H1 (cell line): ENCODE measurements at regions not wholly inside any gene's neighbourhood (a gene's known extent, or its start where the extent isn't known, plus 50 kb on each side); places are given as distances from the start of the nearest gene placed in this dataset.

Experiments used
- CTCF ChIA-PET: fragments of 300-600 bp; sonication (Branson Sonifier 250); formaldehyde crosslinking; loops from one replicate; lab custom pipeline; 2021; ENCODE audit not compliant: partially characterized antibody; lab: Charles Lee
- POLR2A ChIA-PET: fragments of 300-600 bp; sonication (Branson Sonifier 250); formaldehyde crosslinking; loops from one replicate; lab custom pipeline; 2021; ENCODE audit warnings: inconsistent platforms; ENCODE audit not compliant: partially characterized antibody; lab: Charles Lee
- DNase-seq, 2 experiments: peaks; one replicate each; pipeline versions ENCODE4 v3.0.0 to v3.0.0-alpha.2; 2010 to 2022; ENCODE audit warnings: low spot score in 2 of 2, low read depth in 1 of 2, mixed read lengths in 1 of 2
- FAIRE-seq: peaks from 2 replicates; lab custom pipeline; 2011; peaks lifted over from hg19 to GRCh38; lab: Jason Lieb, UNC
- H2AFZ ChIP-seq: 2 replicates; pipeline ENCODE4 v1.8.1; 2012; ENCODE audit warnings: low read length, inconsistent platforms
- H2AK5ac ChIP-seq: 2 replicates; pipeline ENCODE4 v1.6.1; 2013; ENCODE audit warnings: low read depth, low read length
- H2BK120ac ChIP-seq: replicated peaks from 2 replicates; pipeline ENCODE3; 2013; ENCODE audit warnings: low read depth, low read length, inconsistent platforms
- H2BK12ac ChIP-seq: 2 replicates; pipeline ENCODE4 v1.6.1; 2013; ENCODE audit warnings: low read depth, low read length
- H2BK15ac ChIP-seq: 2 replicates; pipeline ENCODE4 v1.6.1; 2013; ENCODE audit warnings: low read length
- H2BK20ac ChIP-seq: 2 replicates; pipeline ENCODE4 v1.6.1; 2013; ENCODE audit warnings: low read length
- H2BK5ac ChIP-seq: 2 replicates; pipeline ENCODE4 v1.6.1; 2013; ENCODE audit warnings: low read depth, low read length
- H3K14ac ChIP-seq: 2 replicates; pipeline ENCODE4 v1.6.1; 2013; ENCODE audit warnings: inconsistent platforms; ENCODE audit not compliant: insufficient read length
- H3K18ac ChIP-seq: 2 replicates; pipeline ENCODE4 v1.6.1; 2013; ENCODE audit warnings: low read length; ENCODE audit errors: extremely low read depth
- H3K23ac ChIP-seq: 2 replicates; pipeline ENCODE4 v1.6.1; 2013; ENCODE audit warnings: inconsistent platforms; ENCODE audit not compliant: insufficient read length
- H3K23me2 ChIP-seq: 2 replicates; pipeline ENCODE4 v1.6.1; 2013; ENCODE audit warnings: low read depth, low read length
- H3K27ac ChIP-seq: 2 replicates; pipeline ENCODE4 v1.6.1; 2011; ENCODE audit warnings: low read depth, low read length, inconsistent platforms
- H3K27me3 ChIP-seq, 4 experiments: replicated peaks in 1 of 4; 1 replicate in 1 of 4; 2 replicates in 3 of 4; pipeline versions ENCODE4 v1.6.1 to v1.8.1; 2011 to 2013; ENCODE audit warnings: low read length in 3 of 4, mild to moderate bottlenecking in 3 of 4, inconsistent platforms in 2 of 4, mixed read lengths in 2 of 4, moderate library complexity in 1 of 4; ENCODE audit not compliant: control insufficient read depth in 3 of 4, insufficient read depth in 3 of 4; ENCODE audit errors: extremely low read depth in 1 of 4
- H3K36me3 ChIP-seq, 4 experiments: 2 replicates each; pipeline versions ENCODE4 v1.6.1 to v1.8.1; 2011 to 2013; ENCODE audit warnings: mild to moderate bottlenecking in 4 of 4, low read length in 3 of 4, moderate library complexity in 2 of 4, control low read depth in 1 of 4, inconsistent platforms in 1 of 4; ENCODE audit not compliant: insufficient read depth in 4 of 4, control insufficient read depth in 2 of 4
- H3K4ac ChIP-seq: replicated peaks from 2 replicates; pipeline ENCODE3; 2013; ENCODE audit warnings: low read length, low read depth, mixed read lengths, inconsistent platforms; ENCODE audit not compliant: insufficient read length
- H3K4me1 ChIP-seq, 4 experiments: replicated peaks in 1 of 4; 1 replicate in 1 of 4; 2 replicates in 3 of 4; pipeline versions ENCODE4 v1.6.1 to v1.8.1; 2011 to 2013; ENCODE audit warnings: low read length in 3 of 4, inconsistent platforms in 2 of 4, mixed read lengths in 1 of 4; ENCODE audit not compliant: insufficient read depth in 4 of 4, control insufficient read depth in 3 of 4
- H3K4me2 ChIP-seq, 2 experiments: 2 replicates each; pipeline versions ENCODE4 v1.6.1 to v1.8.1; 2011 to 2013; ENCODE audit warnings: low read depth in 2 of 2, low read length in 2 of 2, control low read depth in 1 of 2, inconsistent platforms in 1 of 2, mild to moderate bottlenecking in 1 of 2; ENCODE audit not compliant: insufficient read depth in 1 of 2
- H3K4me3 ChIP-seq, 4 experiments: fragments of 200-600, 300-600 bp in 1 of 4; sonication (generic), shearing (Covaris generic), sonication (Bioruptor Twin) in 1 of 4; 2 replicates each; pipeline versions ENCODE4 v1.5.1 to v1.8.1; 2011 to 2016; ENCODE audit warnings: low read length in 4 of 4, low read depth in 3 of 4, control low read depth in 2 of 4, inconsistent platforms in 2 of 4, mild to moderate bottlenecking in 2 of 4, mixed read lengths in 1 of 4, moderate library complexity in 1 of 4; ENCODE audit not compliant: insufficient read depth in 2 of 4; ENCODE audit errors: extremely low read depth in 1 of 4
- H3K56ac ChIP-seq: replicated peaks from 2 replicates; pipeline ENCODE3; 2013; ENCODE audit warnings: low read depth, mild to moderate bottlenecking, mixed read lengths, low read length, inconsistent platforms; ENCODE audit not compliant: insufficient read length
- H3K79me1 ChIP-seq: 2 replicates; pipeline ENCODE4 v1.6.1; 2013; ENCODE audit warnings: low read depth, low read length, control low read depth
- H3K79me2 ChIP-seq, 2 experiments: 2 replicates each; pipeline versions ENCODE4 v1.6.1 to v1.8.1; 2012 to 2013; ENCODE audit warnings: low read length in 2 of 2, mild to moderate bottlenecking in 2 of 2, inconsistent platforms in 1 of 2; ENCODE audit not compliant: insufficient read depth in 2 of 2, control insufficient read depth in 1 of 2
- H3K9ac ChIP-seq, 4 experiments: replicated peaks in 1 of 4; 1 replicate in 1 of 4; 2 replicates in 3 of 4; pipeline versions ENCODE4 v1.6.1 to v1.8.1; 2011 to 2013; ENCODE audit warnings: low read depth in 3 of 4, low read length in 3 of 4, control low read depth in 2 of 4, mild to moderate bottlenecking in 2 of 4, moderate library complexity in 2 of 4, inconsistent platforms in 1 of 4; ENCODE audit errors: extremely low read depth in 1 of 4
- H3K9me3 ChIP-seq, 2 experiments: 2 replicates each; pipeline versions ENCODE4 v1.6.1 to v1.8.1; 2012 to 2013; ENCODE audit warnings: mild to moderate bottlenecking in 2 of 2, moderate library complexity in 2 of 2, control low read depth in 1 of 2, inconsistent platforms in 1 of 2, low read depth in 1 of 2, low read length in 1 of 2, mixed read lengths in 1 of 2; ENCODE audit not compliant: insufficient read depth in 2 of 2
- H4K20me1 ChIP-seq, 2 experiments: replicated peaks in 1 of 2; 2 replicates each; pipeline versions ENCODE3 to v1.8.1; 2011 to 2013; ENCODE audit warnings: inconsistent platforms in 2 of 2, low read length in 2 of 2, mild to moderate bottlenecking in 1 of 2; ENCODE audit not compliant: insufficient read depth in 2 of 2, control insufficient read depth in 1 of 2
- H4K5ac ChIP-seq: 2 replicates; pipeline ENCODE4 v1.6.1; 2013; ENCODE audit warnings: low read length, low read depth, mixed read lengths, inconsistent platforms; ENCODE audit not compliant: insufficient read length
- H4K8ac ChIP-seq: 2 replicates; pipeline ENCODE4 v1.8.0; 2013; ENCODE audit warnings: mild to moderate bottlenecking, moderate library complexity, low read length, inconsistent platforms; ENCODE audit not compliant: insufficient read depth; ENCODE audit errors: extremely low read depth
- H4K91ac ChIP-seq: replicated peaks from 2 replicates; pipeline ENCODE3; 2013; ENCODE audit warnings: low read length, mixed read lengths, inconsistent platforms; ENCODE audit not compliant: insufficient read length
- EP300 ChIP-seq, 2 experiments: IDR thresholded peaks; 1 replicate in 1 of 2; 2 replicates in 1 of 2; pipeline ENCODE4 v1.6.1; 2011 to 2012; ENCODE audit warnings: low read depth in 2 of 2, low read length in 2 of 2, mild to moderate bottlenecking in 2 of 2, borderline replicate concordance in 1 of 2, inconsistent platforms in 1 of 2, moderate library complexity in 1 of 2
- SAP30 ChIP-seq: fragments of 300-600 bp; sonication (generic); IDR thresholded peaks from 2 replicates; pipeline ENCODE4 v1.7.1; 2012; ENCODE audit warnings: low read length, moderate library complexity, mild to moderate bottlenecking, inconsistent platforms; ENCODE audit not compliant: insufficient read depth, insufficient replicate concordance
- ZNF274 ChIP-seq: IDR thresholded peaks from 2 replicates; pipeline ENCODE4 v1.7.0; 2012; ENCODE audit warnings: low read length, borderline replicate concordance; ENCODE audit errors: extremely low read depth
- WGBS, 2 experiments: shearing (Covaris generic) in 1 of 2; methylation state at CpG; one replicate each; pipeline versions ENCODE4 v1.1.6 to v1.1.7; 2013 to 2015; ENCODE audit warnings: low lambda C conversion rate in 2 of 2, mixed read lengths in 2 of 2, inconsistent platforms in 1 of 2, low coverage in 1 of 2, missing lambda C conversion rate in 1 of 2; ENCODE audit not compliant: insufficient replicate concordance in 2 of 2, insufficient coverage in 1 of 2, insufficient read length in 1 of 2; ENCODE audit errors: extremely low coverage in 1 of 2, missing lambda C conversion rate in 1 of 2; 5-methylcytosine and 5-hydroxymethylcytosine counted together
- TF ChIP-seq, protein P1 (sequence below): IDR thresholded peaks from 2 replicates; pipeline ENCODE4 v1.6.1; 2012; ENCODE audit warnings: inconsistent platforms

DNA sequence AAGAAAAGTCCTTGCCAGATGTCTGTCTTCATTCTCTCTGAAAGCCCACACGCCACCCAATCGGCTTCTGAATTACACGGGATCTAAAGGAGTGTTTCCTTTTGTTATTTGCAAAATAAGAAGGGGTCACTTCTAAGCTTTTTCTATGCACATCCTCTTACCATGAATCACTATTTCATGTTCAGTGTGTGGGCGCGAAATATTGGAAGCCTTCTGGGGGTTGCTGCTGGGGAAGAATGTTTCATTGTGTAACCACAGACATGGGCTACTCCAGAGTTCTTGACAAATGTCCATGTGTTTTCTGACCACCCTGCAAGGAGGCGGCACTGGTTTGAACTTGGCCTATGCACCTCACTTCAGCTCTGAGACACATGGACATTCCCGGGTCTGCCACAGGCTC, 133.6 kb upstream of the APCDD1 start:
- Histone ChIP-seq H4K5ac (no peak overlapping the region), H3K9ac (no peak overlapping the region), H4K8ac (no peak overlapping the region), H2AK5ac (no peak overlapping the region), H4K20me1 (no peaks in the 10 kb centered on the region), H3K4me3 (no peak overlapping the region), H3K4ac (no peak overlapping the region), H2BK12ac (no peak overlapping the region), H4K91ac (no peak overlapping the region), H3K14ac (no peak overlapping the region), H3K9me3 (0 out of 4 replicates have a peak, but pooled peaks cover 0 to 2% of the 10 kb centered on the region in 2 experiments), H3K36me3 (no peaks in the 10 kb centered on the region), H3K4me1 (peaks cover 6 to 8% (median 6%) of the 10 kb centered on the region in 4 experiments; a peak in 6 of 7 replicates), H3K56ac (no peak overlapping the region), H3K23me2 (no peaks in the 10 kb centered on the region), H3K4me2 (no peak overlapping the region), H2BK5ac (no peak overlapping the region), H2AFZ (no peak overlapping the region), H3K27ac (no peak overlapping the region), H2BK15ac (no peak overlapping the region), H3K23ac (no peak overlapping the region), H2BK120ac (no peak overlapping the region), H3K79me2 (no peaks in the 10 kb centered on the region), H3K27me3 (no peaks in the 10 kb centered on the region; a peak in 1 of 7 replicates), H3K79me1 (no peaks in the 10 kb centered on the region), H2BK20ac (no peak overlapping the region), H3K18ac (no peak overlapping the region)
- CTCF ChIA-PET = interaction anchor here (1.1 to 1.3 kb wide), 5 partner anchors 16 to 288 kb away, joined by 3 to 4 read pairs (median 3); no protein-coding TSS in a partner anchor
- DNase-seq = no peak
- POLR2A ChIA-PET = interaction anchor here (0.6 kb wide), 1 partner anchor 1216 kb away, joined by 3 read pairs; no protein-coding TSS in a partner anchor
- no peak for FAIRE-seq
- TF ChIP-seq, protein P1, sequence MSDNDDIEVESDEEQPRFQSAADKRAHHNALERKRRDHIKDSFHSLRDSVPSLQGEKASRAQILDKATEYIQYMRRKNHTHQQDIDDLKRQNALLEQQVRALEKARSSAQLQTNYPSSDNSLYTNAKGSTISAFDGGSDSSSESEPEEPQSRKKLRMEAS = no peak
- TF ChIP-seq ZNF274 (no peak), SAP30 (no peak), EP300 (IDR thresholded peaks at IDR 0.05; ENCODE audit: borderline replicate concordance in 1 of 2, low read depth in 2 of 2, low read length in 2 of 2) (no peak)
- 90% methylated on average over 7 of the region's 7 CpGs; no CpG with 5 or more reads in 1 of the 2 experiments for WGBS, 2 experiments
